ENCODE measurements at regions not wholly inside any gene's neighbourhood (a gene's known extent, or its start where the extent isn't known, plus 50 kb on each side); places are given as distances from the start of the nearest gene placed in this dataset.

DNA sequence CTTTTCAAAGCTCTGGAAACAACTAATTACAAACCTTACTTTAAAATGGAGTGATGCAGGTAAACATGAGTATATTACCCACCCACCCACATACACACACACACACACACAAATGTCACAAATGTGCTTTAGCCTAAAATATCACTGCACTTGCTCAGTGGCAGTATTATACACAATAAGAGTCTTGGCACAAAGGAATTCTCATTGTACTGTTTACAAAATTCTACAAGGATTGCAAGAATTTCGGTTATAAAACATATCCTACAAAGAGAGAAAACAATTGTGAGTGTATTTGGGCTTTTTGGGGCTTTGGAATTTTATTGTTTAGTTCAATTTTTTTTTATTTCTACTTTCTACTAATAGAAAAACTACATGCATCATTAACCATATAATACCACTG lies 113.2 kb upstream of the BEND6 start:
- TF ChIP-seq, protein P1, sequence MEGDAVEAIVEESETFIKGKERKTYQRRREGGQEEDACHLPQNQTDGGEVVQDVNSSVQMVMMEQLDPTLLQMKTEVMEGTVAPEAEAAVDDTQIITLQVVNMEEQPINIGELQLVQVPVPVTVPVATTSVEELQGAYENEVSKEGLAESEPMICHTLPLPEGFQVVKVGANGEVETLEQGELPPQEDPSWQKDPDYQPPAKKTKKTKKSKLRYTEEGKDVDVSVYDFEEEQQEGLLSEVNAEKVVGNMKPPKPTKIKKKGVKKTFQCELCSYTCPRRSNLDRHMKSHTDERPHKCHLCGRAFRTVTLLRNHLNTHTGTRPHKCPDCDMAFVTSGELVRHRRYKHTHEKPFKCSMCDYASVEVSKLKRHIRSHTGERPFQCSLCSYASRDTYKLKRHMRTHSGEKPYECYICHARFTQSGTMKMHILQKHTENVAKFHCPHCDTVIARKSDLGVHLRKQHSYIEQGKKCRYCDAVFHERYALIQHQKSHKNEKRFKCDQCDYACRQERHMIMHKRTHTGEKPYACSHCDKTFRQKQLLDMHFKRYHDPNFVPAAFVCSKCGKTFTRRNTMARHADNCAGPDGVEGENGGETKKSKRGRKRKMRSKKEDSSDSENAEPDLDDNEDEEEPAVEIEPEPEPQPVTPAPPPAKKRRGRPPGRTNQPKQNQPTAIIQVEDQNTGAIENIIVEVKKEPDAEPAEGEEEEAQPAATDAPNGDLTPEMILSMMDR (IDR thresholded peaks at IDR 0.05; ENCODE audit: low read depth, low read length, poor library complexity, severe bottlenecking) = no peak
- TF ChIP-seq EZH2phosphoT487 (IDR thresholded peaks at IDR 0.05; ENCODE audit: borderline replicate concordance, low read length) = no peak

All from DOHH2 (cell line).